HEK293 (cell line): ENCODE measurements at regions not wholly inside any gene's neighbourhood (a gene's known extent, or its start where the extent isn't known, plus 50 kb on each side); places are given as distances from the start of the nearest gene placed in this dataset.

ENCODE experiments used
- CTCF ChIA-PET: fragments of 350-600 bp; formaldehyde crosslinking; extraction: SDS; loops from one replicate; lab custom pipeline; 2021; ENCODE audit warnings: antibody characterized with exemption; lab: Yijun Ruan, JAX
- POLR2A ChIA-PET: fragments of 300-600 bp; formaldehyde crosslinking; extraction: SDS; loops from one replicate; lab custom pipeline; 2020; ENCODE audit warnings: antibody characterized with exemption, inconsistent platforms; lab: Yijun Ruan, JAX
- H3K27ac ChIP-seq: fragments of 200-500 bp; sonication (Bioruptor generic); 2 replicates; pipeline ENCODE4 v1.5.1; 2014; ENCODE audit warnings: low read depth, low read length, control low read depth, inconsistent platforms; ENCODE audit errors: extremely low read depth
- H3K36me3 ChIP-seq, 2 experiments: fragments of 200-500 bp in 1 of 2; sonication (Bioruptor generic) in 1 of 2; 1 replicate in 1 of 2; 2 replicates in 1 of 2; pipeline ENCODE4 v1.5.1; 2014 to 2017; ENCODE audit warnings: inconsistent platforms in 2 of 2, low read length in 2 of 2; ENCODE audit not compliant: control insufficient read depth in 2 of 2, insufficient read depth in 1 of 2
- H3K4me1 ChIP-seq: fragments of 200-500 bp; sonication (Bioruptor generic); 2 replicates; pipeline ENCODE4 v1.5.1; 2014; ENCODE audit warnings: mild to moderate bottlenecking, low read length, inconsistent platforms; ENCODE audit not compliant: control insufficient read depth, insufficient read depth
- H3K4me3 ChIP-seq: 2 replicates; pipeline ENCODE4 v1.5.1; 2011; ENCODE audit warnings: low read depth, mild to moderate bottlenecking, control low read depth, low read length, moderate library complexity
- H3K9me3 ChIP-seq: fragments of 200-500 bp; sonication (Bioruptor generic); 2 replicates; pipeline ENCODE4 v1.5.1; 2014; ENCODE audit warnings: low read depth, low read length, inconsistent platforms; ENCODE audit not compliant: control insufficient read depth, insufficient read depth
- EGR2 ChIP-seq: fragments of 450-650 bp; formaldehyde crosslinking; IDR thresholded peaks from 2 replicates; pipeline ENCODE4 v1.5.1; 2016; ENCODE audit warnings: low read depth, missing biosample characterization, missing genetic modification characterization
- TSHZ1 ChIP-seq: fragments of 450-650 bp; formaldehyde crosslinking; IDR thresholded peaks from 2 replicates; pipeline ENCODE4 v1.5.1; 2016; ENCODE audit warnings: missing biosample characterization, missing genetic modification characterization, borderline replicate concordance
- ZBTB21 ChIP-seq: fragments of 450-650 bp; formaldehyde crosslinking; IDR thresholded peaks from 2 replicates; pipeline ENCODE4 v1.5.1; 2017; ENCODE audit warnings: missing biosample characterization, missing genetic modification characterization
- ZNF157 ChIP-seq: fragments of 450-650 bp; formaldehyde crosslinking; IDR thresholded peaks from 2 replicates; pipeline ENCODE4 v1.5.1; 2016; ENCODE audit warnings: missing biosample characterization, missing genetic modification characterization
- ZNF223 ChIP-seq: fragments of 450-650 bp; formaldehyde crosslinking; IDR thresholded peaks from 2 replicates; pipeline ENCODE4 v1.5.1; 2016; ENCODE audit warnings: missing biosample characterization, missing genetic modification characterization
- ZNF248 ChIP-seq: fragments of 450-650 bp; formaldehyde crosslinking; IDR thresholded peaks from 2 replicates; pipeline ENCODE4 v1.5.1; 2017; ENCODE audit warnings: missing biosample characterization, missing genetic modification characterization
- ZNF398 ChIP-seq: fragments of 450-650 bp; formaldehyde crosslinking; IDR thresholded peaks from 2 replicates; pipeline ENCODE4 v1.5.1; 2017; ENCODE audit warnings: missing biosample characterization, missing genetic modification characterization
- ZNF518A ChIP-seq: fragments of 450-650 bp; formaldehyde crosslinking; conservative IDR thresholded peaks from 2 replicates; pipeline ENCODE4 v1.5.1; 2016; ENCODE audit warnings: low read depth, missing biosample characterization, missing genetic modification characterization
- ZNF521 ChIP-seq: fragments of 450-650 bp; formaldehyde crosslinking; IDR thresholded peaks from 2 replicates; pipeline ENCODE4 v1.5.1; 2017; ENCODE audit warnings: missing biosample characterization, mild to moderate bottlenecking, missing genetic modification characterization
- ZNF561 ChIP-seq: fragments of 450-650 bp; IDR thresholded peaks from 2 replicates; pipeline ENCODE4 v1.5.1; 2018; ENCODE audit warnings: missing biosample characterization, missing genetic modification characterization, borderline replicate concordance
- ZNF660 ChIP-seq: fragments of 450-650 bp; IDR thresholded peaks from 2 replicates; pipeline ENCODE4 v1.5.1; 2018; ENCODE audit warnings: missing biosample characterization, mild to moderate bottlenecking, missing genetic modification characterization
- ZNF704 ChIP-seq: fragments of 450-650 bp; formaldehyde crosslinking; IDR thresholded peaks from 2 replicates; pipeline ENCODE4 v1.5.1; 2016; ENCODE audit warnings: missing biosample characterization, missing genetic modification characterization
- TF ChIP-seq, protein P1 (sequence below): fragments of 450-650 bp; formaldehyde crosslinking; conservative IDR thresholded peaks from 2 replicates; pipeline ENCODE4 v1.5.1; 2016; ENCODE audit warnings: low read depth, missing biosample characterization, missing genetic modification characterization

DNA sequence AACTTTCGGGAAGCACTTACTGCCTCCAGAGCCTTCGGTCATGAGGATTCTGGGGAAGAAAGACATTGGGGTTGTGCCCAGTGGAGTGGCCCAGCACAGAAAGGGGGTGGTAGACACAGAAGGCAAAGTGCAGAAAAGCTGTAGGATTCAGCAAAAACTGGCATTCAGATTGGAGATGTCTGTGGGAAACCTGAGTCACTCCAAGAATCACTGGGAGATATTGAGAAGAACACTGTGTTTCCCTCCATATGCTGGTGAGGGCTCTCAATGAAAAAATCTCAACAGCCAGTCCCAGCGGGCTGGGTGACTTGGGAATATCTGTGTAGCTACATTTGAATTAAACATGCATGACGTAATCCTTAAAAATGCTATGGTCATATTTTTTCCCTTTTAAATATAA is 61.2 kb upstream of the RCN1 start:
- Histone ChIP-seq H3K4me3 (no peak overlapping the region), H3K9me3 (no peaks in the 10 kb centered on the region), H3K4me1 (no peaks in the 10 kb centered on the region), H3K36me3 (no peaks in the 10 kb centered on the region), H3K27ac (no peak overlapping the region)
- CTCF ChIA-PET = interaction anchor here (0.6 to 1.2 kb wide), 3 partner anchors 20 to 24 kb away, joined by 3 to 8 read pairs (median 6); no protein-coding TSS in a partner anchor
- TF ChIP-seq ZNF398 (tag by site-specific recombination) = no peak
- no peak for TF ChIP-seq ZNF157 (tag by site-specific recombination)
- no peak for TF ChIP-seq ZNF704
- TF ChIP-seq ZBTB21 (tag by site-specific recombination) = no peak
- no peak for TF ChIP-seq ZNF223 (tag by site-specific recombination)
- POLR2A ChIA-PET = no interaction called here

DNA sequence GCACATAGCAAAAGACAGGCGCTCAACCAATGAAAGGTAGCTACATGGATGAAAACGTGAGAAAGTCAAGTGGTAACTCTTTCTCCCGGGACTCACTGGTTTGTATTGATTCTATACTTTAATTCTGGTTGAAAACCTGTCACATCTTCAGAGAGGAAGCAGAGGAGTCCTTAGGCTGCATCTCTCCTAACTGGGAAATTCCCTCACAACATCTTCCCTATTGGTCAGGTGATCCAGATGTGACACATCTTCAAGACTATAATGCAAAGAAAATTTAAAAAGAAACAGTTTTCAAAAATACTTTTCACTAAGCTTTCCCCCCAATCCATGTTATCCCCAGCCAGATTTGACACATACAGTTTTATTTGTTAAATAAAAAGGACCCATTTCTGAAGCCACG is 62.7 kb upstream of the RCN1 start:
- ChIA-PET POLR2A (no interaction called here), CTCF (no interaction called here)
- TF ChIP-seq TSHZ1 (tag by site-specific recombination) (no peak), ZNF521 (tag by site-specific recombination) (no peak), ZNF248 (no peak), ZNF561 (tag by site-specific recombination) (no peak), ZNF660 (no peak), ZNF518A (no peak), EGR2 (tag by site-specific recombination) (no peak)
- TF ChIP-seq, protein P1, sequence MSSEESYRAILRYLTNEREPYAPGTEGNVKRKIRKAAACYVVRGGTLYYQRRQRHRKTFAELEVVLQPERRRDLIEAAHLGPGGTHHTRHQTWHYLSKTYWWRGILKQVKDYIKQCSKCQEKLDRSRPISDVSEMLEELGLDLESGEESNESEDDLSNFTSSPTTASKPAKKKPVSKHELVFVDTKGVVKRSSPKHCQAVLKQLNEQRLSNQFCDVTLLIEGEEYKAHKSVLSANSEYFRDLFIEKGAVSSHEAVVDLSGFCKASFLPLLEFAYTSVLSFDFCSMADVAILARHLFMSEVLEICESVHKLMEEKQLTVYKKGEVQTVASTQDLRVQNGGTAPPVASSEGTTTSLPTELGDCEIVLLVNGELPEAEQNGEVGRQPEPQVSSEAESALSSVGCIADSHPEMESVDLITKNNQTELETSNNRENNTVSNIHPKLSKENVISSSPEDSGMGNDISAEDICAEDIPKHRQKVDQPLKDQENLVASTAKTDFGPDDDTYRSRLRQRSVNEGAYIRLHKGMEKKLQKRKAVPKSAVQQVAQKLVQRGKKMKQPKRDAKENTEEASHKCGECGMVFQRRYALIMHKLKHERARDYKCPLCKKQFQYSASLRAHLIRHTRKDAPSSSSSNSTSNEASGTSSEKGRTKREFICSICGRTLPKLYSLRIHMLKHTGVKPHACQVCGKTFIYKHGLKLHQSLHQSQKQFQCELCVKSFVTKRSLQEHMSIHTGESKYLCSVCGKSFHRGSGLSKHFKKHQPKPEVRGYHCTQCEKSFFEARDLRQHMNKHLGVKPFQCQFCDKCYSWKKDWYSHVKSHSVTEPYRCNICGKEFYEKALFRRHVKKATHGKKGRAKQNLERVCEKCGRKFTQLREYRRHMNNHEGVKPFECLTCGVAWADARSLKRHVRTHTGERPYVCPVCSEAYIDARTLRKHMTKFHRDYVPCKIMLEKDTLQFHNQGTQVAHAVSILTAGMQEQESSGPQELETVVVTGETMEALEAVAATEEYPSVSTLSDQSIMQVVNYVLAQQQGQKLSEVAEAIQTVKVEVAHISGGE (tag by site-specific recombination) = no peak
- Histone ChIP-seq H3K4me1 (no peaks in the 10 kb centered on the region), H3K9me3 (no peaks in the 10 kb centered on the region), H3K36me3 (no peaks in the 10 kb centered on the region), H3K27ac (no peak overlapping the region), H3K4me3 (no peak overlapping the region)
